Testis (tissue), 2 donors: ENCODE measurements at regions not wholly inside any gene's neighbourhood (a gene's known extent, or its start where the extent isn't known, plus 50 kb on each side); places are given as distances from the start of the nearest gene placed in this dataset.

Source experiments
- DNase-seq: peaks from one replicate; pipeline ENCODE4 v3.0.0-alpha.2; 2019
- H3K27ac ChIP-seq, 2 donors: fragments of 200-600 bp; sonication (generic); one replicate each; pipeline ENCODE4 v1.5.1; 2019
- H3K27me3 ChIP-seq: fragments of 200-600 bp; sonication (generic); one replicate; pipeline ENCODE4 v1.5.1; 2019
- H3K36me3 ChIP-seq: fragments of 200-600 bp; sonication (generic); one replicate; pipeline ENCODE4 v1.5.1; 2017; ENCODE audit warnings: low read depth; ENCODE audit errors: missing control alignments
- H3K4me1 ChIP-seq: fragments of 200-600 bp; sonication (generic); one replicate; pipeline ENCODE4 v1.5.1; 2019
- H3K4me3 ChIP-seq, 2 donors: fragments of 200-600 bp; sonication (generic); one replicate each; pipeline ENCODE4 v1.5.1; 2017 to 2019
- H3K9me3 ChIP-seq: fragments of 200-600 bp; sonication (generic); one replicate; pipeline ENCODE4 v1.5.1; 2017
- POLR2A ChIP-seq: fragments of 450-650 bp; IDR thresholded peaks from one replicate; pipeline ENCODE4 v1.6.1; 2017; ENCODE audit warnings: antibody characterized with exemption, mild to moderate bottlenecking, moderate library complexity
- WGBS, 2 donors: methylation state at CpG; one replicate each; pipeline ENCODE4 v1.1.5; 2018; 5-methylcytosine and 5-hydroxymethylcytosine counted together
- intact Hi-C: fragments of 100-400 bp; cut with DNase I; formaldehyde crosslinking; loops from one replicate; pipeline ENCODE4 v1.15.1; 2023; ENCODE audit warnings: low total_unique reads
- TF ChIP-seq, protein P1 (sequence below), 3 experiments: fragments of 450-650 bp in 2 of 3; fragments of 200-600 bp in 1 of 3; sonication (generic) in 1 of 3; IDR thresholded peaks; one replicate each; pipeline ENCODE4 v1.5.1; 2016 to 2019; ENCODE audit warnings: antibody characterized with exemption in 3 of 3, mild to moderate bottlenecking in 2 of 3, moderate library complexity in 1 of 3

GRCh38 chr20:12610871-12611270 is 397.9 kb upstream of the SPTLC3 start:
- Histone ChIP-seq H3K27me3 (no peaks in the 10 kb centered on the region), H3K9me3 (no peaks in the 10 kb centered on the region), H3K27ac (no peak overlapping the region), H3K36me3 (no peaks in the 10 kb centered on the region), H3K4me3 (no peak overlapping the region), H3K4me1 (no peaks in the 10 kb centered on the region)
- intact Hi-C loops = no loop called here
- WGBS, 2 donors = 83 to 85% methylated on average over 1 of the region's 1 CpG
- DNase-seq = no peak
- TF ChIP-seq POLR2A = no peak
- TF ChIP-seq, protein P1, sequence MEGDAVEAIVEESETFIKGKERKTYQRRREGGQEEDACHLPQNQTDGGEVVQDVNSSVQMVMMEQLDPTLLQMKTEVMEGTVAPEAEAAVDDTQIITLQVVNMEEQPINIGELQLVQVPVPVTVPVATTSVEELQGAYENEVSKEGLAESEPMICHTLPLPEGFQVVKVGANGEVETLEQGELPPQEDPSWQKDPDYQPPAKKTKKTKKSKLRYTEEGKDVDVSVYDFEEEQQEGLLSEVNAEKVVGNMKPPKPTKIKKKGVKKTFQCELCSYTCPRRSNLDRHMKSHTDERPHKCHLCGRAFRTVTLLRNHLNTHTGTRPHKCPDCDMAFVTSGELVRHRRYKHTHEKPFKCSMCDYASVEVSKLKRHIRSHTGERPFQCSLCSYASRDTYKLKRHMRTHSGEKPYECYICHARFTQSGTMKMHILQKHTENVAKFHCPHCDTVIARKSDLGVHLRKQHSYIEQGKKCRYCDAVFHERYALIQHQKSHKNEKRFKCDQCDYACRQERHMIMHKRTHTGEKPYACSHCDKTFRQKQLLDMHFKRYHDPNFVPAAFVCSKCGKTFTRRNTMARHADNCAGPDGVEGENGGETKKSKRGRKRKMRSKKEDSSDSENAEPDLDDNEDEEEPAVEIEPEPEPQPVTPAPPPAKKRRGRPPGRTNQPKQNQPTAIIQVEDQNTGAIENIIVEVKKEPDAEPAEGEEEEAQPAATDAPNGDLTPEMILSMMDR (IDR thresholded peaks at IDR 0.05) = no peak

DNA sequence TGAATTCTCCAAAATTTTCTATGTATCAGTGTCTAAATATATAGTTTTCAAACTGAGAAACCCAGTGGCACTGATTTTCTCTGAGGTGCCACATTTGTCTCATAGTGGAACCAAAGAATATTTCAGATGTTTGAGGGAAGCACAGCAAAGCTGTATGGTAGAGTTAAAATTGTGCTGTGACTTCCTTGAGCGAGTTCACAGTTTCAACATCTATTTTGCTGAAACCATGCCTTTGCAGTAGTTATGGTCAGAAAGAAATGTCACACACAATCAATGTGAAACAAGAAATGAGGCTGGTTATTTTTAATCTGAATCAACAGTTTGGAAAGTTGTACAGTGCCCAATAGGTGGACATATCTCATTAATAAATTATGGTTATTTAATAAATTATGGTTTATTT is 394.0 kb upstream of the SPTLC3 start:
- DNase-seq = no peak
- no peaks in the 10 kb centered on the region for H3K27me3 ChIP-seq
- H3K4me1 ChIP-seq = no peaks in the 10 kb centered on the region
- H3K9me3 ChIP-seq = no peaks in the 10 kb centered on the region
- H3K27ac ChIP-seq = no peak overlapping the region
- no peaks in the 10 kb centered on the region for H3K36me3 ChIP-seq
- WGBS, 2 donors = 85 to 95% methylated on average over 1 of the region's 1 CpG
- H3K4me3 ChIP-seq = no peak overlapping the region
- intact Hi-C loops = no loop called here
- no peak for TF ChIP-seq POLR2A
- TF ChIP-seq, protein P1 (IDR thresholded peaks at IDR 0.05) = no peak

- no peak for DNase-seq
- TF ChIP-seq, protein P1 (IDR thresholded peaks at IDR 0.05) = no peak
- no peaks in the 10 kb centered on the region for H3K36me3 ChIP-seq
- no peak overlapping the region for H3K27ac ChIP-seq
- no peaks in the 10 kb centered on the region for H3K4me1 ChIP-seq
- no peaks in the 10 kb centered on the region for H3K9me3 ChIP-seq
- no peaks in the 10 kb centered on the region for H3K27me3 ChIP-seq
- intact Hi-C loops = no loop called here
- 88 to 93% methylated on average over 3 to 5 of the region's 5 CpGs for WGBS, 2 donors
- no peak overlapping the region for H3K4me3 ChIP-seq
Observed at GRCh38 chr20:12617076-12617475, 391.7 kb upstream of the SPTLC3 start.

- no peaks in the 10 kb centered on the region for H3K9me3 ChIP-seq
- no peaks in the 10 kb centered on the region for H3K27me3 ChIP-seq
- TF ChIP-seq POLR2A = no peak
- TF ChIP-seq, protein P1 (IDR thresholded peaks at IDR 0.05) = no peak
- no peak overlapping the region for H3K27ac ChIP-seq
- no peaks in the 10 kb centered on the region for H3K4me1 ChIP-seq
- no peaks in the 10 kb centered on the region for H3K36me3 ChIP-seq
- H3K4me3 ChIP-seq = no peak overlapping the region
- 95% methylated on average over 1 of the region's 1 CpG for WGBS, 2 donors
- no peak for DNase-seq
- intact Hi-C loops = no loop called here
Observed at GRCh38 chr20:12623870-12624269, 384.9 kb upstream of the SPTLC3 start.

- TF ChIP-seq POLR2A = no peak
- TF ChIP-seq, protein P1 (IDR thresholded peaks at IDR 0.05) = no peak
- 45 to 56% methylated on average over 4 of the region's 4 CpGs for WGBS, 2 donors
- Histone ChIP-seq H3K27me3 (no peaks in the 10 kb centered on the region), H3K36me3 (no peaks in the 10 kb centered on the region), H3K4me1 (no peaks in the 10 kb centered on the region), H3K27ac (no peak overlapping the region), H3K4me3 (no peak overlapping the region), H3K9me3 (no peaks in the 10 kb centered on the region)
- no peak for DNase-seq
- intact Hi-C loops = no loop called here
Observed at GRCh38 chr20:12627485-12627884, 381.3 kb upstream of the SPTLC3 start.
